SK-N-DZ (cell line): ENCODE measurements at regions not wholly inside any gene's neighbourhood (a gene's known extent, or its start where the extent isn't known, plus 50 kb on each side); places are given as distances from the start of the nearest gene placed in this dataset.

Experiments used
- DNase-seq: peaks from one replicate; pipeline ENCODE4 v3.0.0-alpha.2; 2015; ENCODE audit warnings: low spot score

DNA sequence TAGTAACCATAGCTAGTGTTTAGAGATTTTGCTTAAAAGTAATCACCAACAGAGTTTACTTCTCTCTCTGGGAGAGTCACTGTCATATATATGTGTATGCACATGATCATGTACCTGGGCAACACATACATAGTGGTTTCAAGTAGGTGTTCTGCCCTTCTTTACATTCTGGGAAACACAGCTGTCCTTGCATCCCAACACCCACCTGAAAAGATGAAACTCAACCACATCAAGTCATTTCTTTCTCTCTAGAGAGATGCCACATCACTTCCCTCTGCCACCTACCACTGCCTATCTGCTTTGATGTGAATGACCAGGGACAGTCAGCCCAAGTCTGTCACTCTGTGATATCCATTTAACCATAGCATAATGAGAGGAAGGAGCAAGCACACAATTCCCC, 155.8 kb upstream of the GADL1 start:
- DNase-seq: no peak

- no peak for DNase-seq
Observed at GRCh38 chr3:31051226-31051625, 156.8 kb upstream of the GADL1 start.

DNA sequence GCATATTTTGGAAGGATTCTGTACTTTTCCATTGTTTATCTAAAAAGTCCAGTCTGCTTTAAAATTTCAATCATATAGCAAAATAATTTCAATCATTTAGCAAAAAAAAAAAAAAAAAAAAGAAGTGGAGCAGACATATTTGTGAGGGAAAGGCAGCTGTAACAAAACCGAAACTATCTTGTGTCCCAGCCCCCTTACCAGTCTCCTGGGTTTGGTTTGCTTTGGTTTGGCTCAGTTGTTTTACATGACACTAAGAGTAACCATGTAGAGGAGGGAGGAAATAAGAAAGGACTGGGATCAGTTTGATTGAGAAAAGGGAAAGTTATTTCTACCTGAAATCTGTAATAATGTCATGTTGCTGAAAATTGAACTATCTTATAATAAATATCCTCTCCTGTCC, 158.8 kb upstream of the GADL1 start:
- DNase-seq: no peak

- DNase-seq: no peak
Observed at GRCh38 chr3:31054032-31054431, 159.6 kb upstream of the GADL1 start.

DNA sequence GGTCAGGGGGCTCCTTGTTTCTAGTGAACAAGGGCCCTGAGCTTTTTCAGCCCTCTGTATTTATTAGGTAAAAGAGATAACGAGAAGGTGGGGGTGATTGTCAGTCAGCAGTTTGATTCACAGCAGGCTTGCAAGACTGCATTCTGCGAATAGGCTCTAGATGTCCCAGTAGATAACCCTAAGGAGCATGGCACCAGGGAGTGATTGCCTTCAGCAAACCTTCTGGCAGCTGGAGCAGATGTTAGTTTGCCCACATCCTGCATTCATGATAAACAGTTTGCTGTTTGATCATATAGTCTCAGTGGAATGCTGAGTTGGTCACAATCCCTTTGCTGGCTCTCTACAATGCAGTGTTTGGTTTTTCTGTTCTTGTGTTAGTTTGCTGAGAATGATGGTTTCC, 161.3 kb upstream of the GADL1 start:
- DNase-seq: no peak

DNA sequence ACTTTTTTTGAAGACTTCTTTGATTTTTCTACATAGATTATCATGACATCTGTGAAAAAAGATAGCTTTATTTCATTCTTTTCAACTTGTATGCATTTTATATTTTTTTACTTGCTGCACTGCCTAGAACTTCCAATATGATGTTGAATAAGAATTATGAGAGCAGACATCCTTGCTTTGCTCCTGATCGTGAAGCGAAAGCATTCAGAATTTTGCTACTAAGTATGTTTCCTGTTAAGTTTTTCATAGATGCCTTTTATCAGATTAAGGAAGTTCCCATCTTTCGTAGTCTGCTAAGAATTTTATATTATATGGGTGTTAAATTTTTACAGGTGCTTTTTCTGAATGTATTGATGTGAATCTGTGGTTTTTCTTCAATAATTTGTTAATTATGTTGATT, 163.4 kb upstream of the GADL1 start:
- DNase-seq: no peak

GRCh38 chr3:31064021-31064420, 169.6 kb upstream of the GADL1 start:
- no peak for DNase-seq

- DNase-seq: no peak
Observed at GRCh38 chr3:31065765-31066164, 171.3 kb upstream of the GADL1 start.

DNA sequence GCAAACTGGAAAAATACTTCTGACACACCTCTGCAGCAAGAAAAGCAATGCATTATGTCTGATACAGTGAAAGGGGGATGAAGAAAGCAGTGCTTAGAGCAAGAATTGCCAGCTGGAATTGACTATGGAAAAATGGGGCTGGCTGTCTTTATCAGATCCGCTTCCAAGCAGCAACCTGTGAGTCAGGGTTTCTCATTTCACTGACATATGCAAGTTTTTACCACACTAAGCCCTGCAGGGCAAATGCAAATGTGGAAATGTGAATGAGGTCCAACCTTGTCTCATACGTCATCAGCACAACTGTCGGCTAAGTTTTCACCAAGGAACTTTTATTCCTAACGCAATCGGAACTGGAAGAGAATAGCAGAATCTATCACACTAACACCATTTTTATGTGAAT, 172.5 kb upstream of the GADL1 start:
- DNase-seq: no peak

- DNase-seq: no peak
Observed at GRCh38 chr3:31075471-31075870, 181.0 kb upstream of the GADL1 start.

DNA sequence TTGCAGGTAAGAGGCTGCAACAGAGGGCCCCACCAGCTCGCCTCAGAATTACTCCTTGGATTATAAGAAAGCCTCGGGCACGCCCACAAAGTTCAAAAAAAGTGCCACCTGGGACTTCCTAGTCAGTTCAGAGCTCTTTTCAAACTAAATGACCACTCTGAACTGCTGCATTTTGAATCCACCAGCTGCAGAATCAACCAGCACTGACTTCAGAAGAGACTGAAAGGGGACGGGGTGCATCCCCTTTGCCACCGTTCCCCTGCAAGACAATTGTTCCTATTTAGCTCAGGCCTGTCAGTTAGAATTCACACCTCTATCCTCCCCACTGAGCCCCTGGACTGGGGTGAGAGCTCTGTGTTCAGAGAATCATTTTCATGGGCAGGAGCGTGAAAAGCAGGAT, 181.4 kb upstream of the GADL1 start:
- no peak for DNase-seq

- no peak for DNase-seq
Observed at GRCh38 chr3:31077021-31077601, 182.7 kb upstream of the GADL1 start.

- no peak for DNase-seq
Observed at GRCh38 chr3:31077826-31078225, 183.4 kb upstream of the GADL1 start.

- DNase-seq: no peak
Observed at GRCh38 chr3:31079689-31080088, 185.2 kb upstream of the GADL1 start.

- no peak for DNase-seq
Observed at GRCh38 chr3:31081018-31081662, 186.7 kb upstream of the GADL1 start.

DNA sequence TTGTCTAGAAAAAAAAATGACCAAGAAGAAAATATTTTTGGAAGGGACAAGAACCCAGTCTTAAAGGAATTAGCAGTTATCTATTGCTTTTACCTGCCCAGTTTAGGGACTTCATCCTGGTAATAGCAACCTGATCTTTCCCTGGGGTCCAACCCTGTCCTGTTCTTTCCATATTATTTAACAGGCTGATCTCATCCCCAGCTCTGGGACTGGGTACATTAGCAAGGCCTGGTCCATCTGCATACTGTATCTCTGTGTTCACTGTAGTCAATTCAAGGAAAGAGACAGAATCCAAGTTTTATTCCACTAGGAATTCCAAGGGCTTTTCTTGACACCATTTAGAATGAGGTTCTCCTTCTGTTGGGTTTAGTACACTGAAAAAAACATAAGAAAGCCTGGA, 191.7 kb upstream of the GADL1 start:
- no peak for DNase-seq

GRCh38 chr3:31086698-31087097, 192.2 kb upstream of the GADL1 start:
- DNase-seq: no peak

- DNase-seq: no peak
Observed at GRCh38 chr3:31091748-31092147, 197.3 kb upstream of the GADL1 start.

DNA sequence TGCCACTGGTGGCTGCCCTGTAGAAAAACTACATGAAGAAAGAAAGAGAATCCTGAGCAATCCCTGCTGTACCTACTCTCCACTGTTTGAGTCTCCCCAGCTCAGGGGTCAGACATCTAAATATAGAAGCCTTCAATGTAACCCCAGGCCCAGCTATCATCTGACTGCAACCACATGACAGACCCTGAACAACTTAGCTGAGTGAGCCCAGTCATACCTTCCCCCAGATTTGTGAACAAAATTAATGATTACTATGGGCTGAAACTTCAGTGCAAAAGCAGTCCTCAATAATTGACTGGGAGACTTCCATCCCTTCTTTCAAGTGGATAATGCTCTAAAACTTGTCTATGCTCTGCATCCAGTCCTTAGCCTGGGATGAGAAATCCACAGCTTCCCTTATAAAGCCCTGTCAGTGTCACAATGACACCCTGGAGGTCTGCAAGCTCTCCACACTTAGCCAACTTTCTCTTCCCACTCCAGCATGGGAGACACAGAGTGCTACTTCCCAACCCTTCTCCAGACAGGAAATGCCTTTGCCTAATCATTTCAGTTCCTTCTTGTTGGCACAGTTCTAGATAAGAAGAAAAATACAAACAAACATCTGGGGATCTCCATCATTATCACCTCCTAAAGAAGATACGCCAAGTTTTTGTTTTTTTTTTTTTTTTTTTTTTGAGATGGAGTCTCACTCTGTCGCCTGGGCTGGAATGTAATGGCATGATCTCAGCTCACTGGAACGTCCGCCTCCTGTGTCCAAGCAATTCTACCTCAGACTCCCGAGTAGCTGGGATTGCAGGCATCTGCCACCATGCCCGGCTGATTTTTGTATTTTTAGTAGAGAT, 198.5 kb upstream of the GADL1 start:
- no peak for DNase-seq

DNA sequence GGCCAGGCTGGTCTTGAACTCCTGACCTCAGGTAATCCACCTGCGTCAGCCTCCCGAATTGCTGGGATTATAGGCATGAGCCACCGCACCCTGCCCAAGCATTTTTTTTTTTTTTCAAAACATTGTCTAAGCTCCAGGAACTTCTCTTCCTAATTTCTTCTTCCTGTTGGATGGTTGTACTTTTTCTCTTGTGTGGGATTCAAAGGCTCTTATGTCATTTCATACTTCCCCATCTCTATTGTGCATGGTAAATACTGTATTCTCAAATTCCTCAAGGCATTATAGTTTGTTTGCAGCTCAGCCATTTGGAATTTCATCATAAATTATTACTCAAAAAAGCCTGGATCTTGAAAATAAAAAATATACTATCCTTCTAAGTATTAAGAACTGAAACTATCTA, 199.1 kb upstream of the GADL1 start:
- DNase-seq: no peak

- DNase-seq: no peak
Observed at GRCh38 chr3:31094048-31094447, 199.6 kb upstream of the GADL1 start.

DNA sequence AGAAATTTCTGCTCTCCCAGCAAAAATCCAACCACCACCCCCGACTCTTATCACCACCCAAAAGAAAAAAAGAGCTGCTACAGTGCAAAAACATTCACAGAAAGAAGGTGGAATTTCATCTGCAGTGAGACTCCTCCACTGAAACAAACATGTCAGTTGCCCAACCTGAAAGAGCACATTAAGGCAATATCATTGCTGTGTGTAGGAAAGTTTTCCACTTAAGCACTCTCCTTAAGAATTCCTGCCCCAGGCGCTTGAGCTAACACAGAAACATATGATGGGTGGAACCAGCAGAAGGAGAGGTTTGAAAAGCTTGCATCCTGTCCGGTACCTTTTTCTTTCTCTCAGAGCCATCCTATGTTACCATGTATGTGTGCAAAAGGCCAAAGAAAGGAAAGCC, 200.8 kb upstream of the GADL1 start:
- DNase-seq: no peak
